ENCODE measurements at regions not wholly inside any gene's neighbourhood (a gene's known extent, or its start where the extent isn't known, plus 50 kb on each side); places are given as distances from the start of the nearest gene placed in this dataset.

DNA sequence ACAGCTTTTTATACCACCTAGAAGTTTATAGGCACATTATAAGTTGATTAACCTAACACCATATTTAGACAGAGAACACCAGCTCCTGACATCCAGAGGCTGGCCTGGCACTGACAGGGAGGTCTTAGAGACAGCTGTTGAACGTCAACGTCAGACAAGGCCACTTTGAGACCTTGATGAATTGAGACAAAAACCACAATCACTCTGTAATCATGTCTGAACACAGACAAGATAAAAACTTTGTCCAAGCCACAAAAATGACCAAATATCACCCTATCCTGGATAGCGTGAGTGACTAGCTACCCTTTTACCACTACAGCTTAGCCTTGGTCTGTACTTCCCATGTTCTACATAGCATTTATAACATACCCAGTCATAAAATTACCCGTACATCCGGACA lies 403.6 kb upstream of the CHRM3 start:
- H3K4me2 ChIP-seq (ENCODE audit: low read length): no peak overlapping the region
- no peaks in the 10 kb centered on the region for H3K9me3 ChIP-seq (ENCODE audit: low read length)
- H3K9me2 ChIP-seq (ENCODE audit: insufficient read depth, low read length): no peaks in the 10 kb centered on the region
- H3K36me3 ChIP-seq (ENCODE audit: insufficient read depth, low read length): no peaks in the 10 kb centered on the region
- H4K20me1 ChIP-seq (ENCODE audit: insufficient read depth, low read length): no peaks in the 10 kb centered on the region
- H2AFZ ChIP-seq (ENCODE audit: low read length): no peak overlapping the region
- no peaks in the 10 kb centered on the region for H3K79me2 ChIP-seq (ENCODE audit: insufficient read depth, low read depth, low read length)
- no peak for DNase-seq (ENCODE audit: low spot score)
- no peaks in the 10 kb centered on the region for H3K4me1 ChIP-seq (ENCODE audit: insufficient read depth, low read length, poor library complexity, severe bottlenecking)
- BruUV-seq (replicated peaks): no TSS peak
- no peak overlapping the region for H3K27ac ChIP-seq (ENCODE audit: low read depth, low read length, poor library complexity, severe bottlenecking)
- TF ChIP-seq, protein P1, sequence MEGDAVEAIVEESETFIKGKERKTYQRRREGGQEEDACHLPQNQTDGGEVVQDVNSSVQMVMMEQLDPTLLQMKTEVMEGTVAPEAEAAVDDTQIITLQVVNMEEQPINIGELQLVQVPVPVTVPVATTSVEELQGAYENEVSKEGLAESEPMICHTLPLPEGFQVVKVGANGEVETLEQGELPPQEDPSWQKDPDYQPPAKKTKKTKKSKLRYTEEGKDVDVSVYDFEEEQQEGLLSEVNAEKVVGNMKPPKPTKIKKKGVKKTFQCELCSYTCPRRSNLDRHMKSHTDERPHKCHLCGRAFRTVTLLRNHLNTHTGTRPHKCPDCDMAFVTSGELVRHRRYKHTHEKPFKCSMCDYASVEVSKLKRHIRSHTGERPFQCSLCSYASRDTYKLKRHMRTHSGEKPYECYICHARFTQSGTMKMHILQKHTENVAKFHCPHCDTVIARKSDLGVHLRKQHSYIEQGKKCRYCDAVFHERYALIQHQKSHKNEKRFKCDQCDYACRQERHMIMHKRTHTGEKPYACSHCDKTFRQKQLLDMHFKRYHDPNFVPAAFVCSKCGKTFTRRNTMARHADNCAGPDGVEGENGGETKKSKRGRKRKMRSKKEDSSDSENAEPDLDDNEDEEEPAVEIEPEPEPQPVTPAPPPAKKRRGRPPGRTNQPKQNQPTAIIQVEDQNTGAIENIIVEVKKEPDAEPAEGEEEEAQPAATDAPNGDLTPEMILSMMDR (conservative IDR thresholded peaks at IDR 0.05; ENCODE audit: low read length): no peak
- TF ChIP-seq EZH2phosphoT487 (IDR thresholded peaks at IDR 0.05; ENCODE audit: borderline replicate concordance, low read depth, low read length): no peak
- CTCF ChIA-PET (ENCODE audit: unreplicated experiment): no interaction called here
- intact Hi-C loops (cut with micrococcal nuclease; ENCODE audit: unreplicated experiment): no loop called here
- H3K4me3 ChIP-seq (ENCODE audit: low read depth, low read length, poor library complexity, severe bottlenecking): no peak overlapping the region
- POLR2A ChIA-PET: interaction anchor here (0.6 kb wide), 1 partner anchor 732 kb away, joined by 3 read pairs; no protein-coding TSS in a partner anchor

DNA sequence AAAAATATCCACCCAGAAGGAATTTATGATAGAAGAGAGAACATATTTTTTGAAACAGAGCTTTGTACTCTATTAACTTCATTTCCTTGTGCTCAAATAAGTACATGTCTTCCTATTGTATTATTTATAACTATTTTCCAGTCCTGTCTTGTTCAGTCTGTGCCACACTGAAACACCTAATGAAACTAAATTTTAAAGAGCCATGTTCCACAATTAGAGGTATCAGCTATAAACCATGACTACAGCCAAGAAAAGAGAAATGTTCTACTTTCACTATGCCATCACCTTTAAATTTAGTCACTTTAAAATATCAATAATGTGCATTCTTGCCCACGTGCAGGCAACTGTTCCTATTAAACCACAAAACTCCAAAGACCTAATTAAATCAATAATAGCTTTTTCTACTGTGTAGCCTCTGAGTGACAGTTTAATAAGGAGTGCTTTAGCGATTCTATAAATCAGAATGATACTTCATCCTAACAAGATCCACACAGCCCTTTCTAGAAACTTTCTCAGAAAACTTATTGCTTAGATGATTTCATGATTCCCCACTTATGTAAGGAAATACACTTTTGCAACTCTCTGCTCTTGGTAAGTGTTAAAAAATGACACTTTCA lies 404.9 kb upstream of the CHRM3 start:
- no peak for DNase-seq (ENCODE audit: low spot score)
- no peak overlapping the region for H3K4me3 ChIP-seq (ENCODE audit: low read depth, low read length, poor library complexity, severe bottlenecking)
- no peak overlapping the region for H2AFZ ChIP-seq (ENCODE audit: low read length)
- H3K9me3 ChIP-seq (ENCODE audit: low read length): no peaks in the 10 kb centered on the region
- H4K20me1 ChIP-seq (ENCODE audit: insufficient read depth, low read length): no peaks in the 10 kb centered on the region
- ChIA-PET CTCF (ENCODE audit: unreplicated experiment) (no interaction called here), POLR2A (interaction anchor here (0.5 to 0.7 kb wide), 3 partner anchors 71 to 1221 kb away, joined by 3 read pairs; no protein-coding TSS in a partner anchor)
- TF ChIP-seq, protein P1 (conservative IDR thresholded peaks at IDR 0.05; ENCODE audit: low read length): no peak
- TF ChIP-seq EZH2phosphoT487 (IDR thresholded peaks at IDR 0.05; ENCODE audit: borderline replicate concordance, low read depth, low read length): no peak
- no peaks in the 10 kb centered on the region for H3K4me1 ChIP-seq (ENCODE audit: insufficient read depth, low read length, poor library complexity, severe bottlenecking)
- BruUV-seq (replicated peaks): no TSS peak
- H3K9me2 ChIP-seq (ENCODE audit: insufficient read depth, low read length): no peaks in the 10 kb centered on the region
- no peak overlapping the region for H3K27ac ChIP-seq (ENCODE audit: low read depth, low read length, poor library complexity, severe bottlenecking)
- H3K79me2 ChIP-seq (ENCODE audit: insufficient read depth, low read depth, low read length): no peaks in the 10 kb centered on the region
- no peak overlapping the region for H3K4me2 ChIP-seq (ENCODE audit: low read length)
- H3K36me3 ChIP-seq (ENCODE audit: insufficient read depth, low read length): no peaks in the 10 kb centered on the region
- intact Hi-C loops (cut with micrococcal nuclease; ENCODE audit: unreplicated experiment): no loop called here

DNA sequence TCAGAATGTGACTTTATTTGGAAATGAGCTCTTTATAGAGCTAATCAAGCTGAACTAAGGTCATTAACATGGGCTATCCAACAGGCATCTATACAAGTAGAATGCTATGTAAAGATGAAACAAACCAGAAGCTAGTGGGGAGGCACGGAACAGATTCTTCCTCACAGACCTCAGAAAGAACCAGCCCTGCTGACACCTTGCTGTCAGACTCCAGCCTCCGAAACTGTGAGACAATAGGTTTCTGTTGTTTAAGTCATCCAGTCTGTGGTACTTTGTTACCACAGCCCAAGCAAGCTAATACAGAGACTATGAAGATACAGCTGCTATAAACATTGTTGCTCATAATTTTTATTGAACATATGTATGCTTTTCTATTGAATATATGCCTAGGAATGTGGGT lies 406.3 kb upstream of the CHRM3 start:
- TF ChIP-seq, protein P1 (conservative IDR thresholded peaks at IDR 0.05; ENCODE audit: low read length): no peak
- no peak for TF ChIP-seq EZH2phosphoT487 (IDR thresholded peaks at IDR 0.05; ENCODE audit: borderline replicate concordance, low read depth, low read length)
- no peaks in the 10 kb centered on the region for H4K20me1 ChIP-seq (ENCODE audit: insufficient read depth, low read length)
- H3K36me3 ChIP-seq (ENCODE audit: insufficient read depth, low read length): no peaks in the 10 kb centered on the region
- no peak overlapping the region for H2AFZ ChIP-seq (ENCODE audit: low read length)
- H3K27ac ChIP-seq (ENCODE audit: low read depth, low read length, poor library complexity, severe bottlenecking): no peak overlapping the region
- intact Hi-C loops (cut with micrococcal nuclease; ENCODE audit: unreplicated experiment): no loop called here
- H3K79me2 ChIP-seq (ENCODE audit: insufficient read depth, low read depth, low read length): no peaks in the 10 kb centered on the region
- ChIA-PET POLR2A (no interaction called here), CTCF (ENCODE audit: unreplicated experiment) (no interaction called here)
- H3K4me2 ChIP-seq (ENCODE audit: low read length): no peak overlapping the region
- no peaks in the 10 kb centered on the region for H3K4me1 ChIP-seq (ENCODE audit: insufficient read depth, low read length, poor library complexity, severe bottlenecking)
- no peak overlapping the region for H3K4me3 ChIP-seq (ENCODE audit: low read depth, low read length, poor library complexity, severe bottlenecking)
- no peak for DNase-seq (ENCODE audit: low spot score)
- no peaks in the 10 kb centered on the region for H3K9me3 ChIP-seq (ENCODE audit: low read length)
- no peaks in the 10 kb centered on the region for H3K9me2 ChIP-seq (ENCODE audit: insufficient read depth, low read length)
- no TSS peak for BruUV-seq (replicated peaks)

Data from OCI-LY7 (cell line).